Fibroblast of lung (primary cell): ENCODE measurements at regions not wholly inside any gene's neighbourhood (a gene's known extent, or its start where the extent isn't known, plus 50 kb on each side); places are given as distances from the start of the nearest gene placed in this dataset.

ENCODE experiments used
- CTCF ChIP-seq, 2 donors: IDR thresholded peaks in 1 of 2; conservative IDR thresholded peaks in 1 of 2; 1 replicate in 1 of 2; 2 replicates in 1 of 2; pipeline ENCODE4 v1.5.1; 2011 to 2012; ENCODE audit warnings: low read length in 2 of 2, control low read depth in 1 of 2, inconsistent platforms in 1 of 2, low read depth in 1 of 2, mild to moderate bottlenecking in 1 of 2
- EZH2 ChIP-seq: IDR thresholded peaks from 2 replicates; pipeline ENCODE4 v1.5.1; 2012; ENCODE audit warnings: low read length, control low read depth, mild to moderate bottlenecking; ENCODE audit errors: missing control alignments

GRCh38 chr11:37451903-37452302 lies 853.9 kb upstream of the RAG2 start:
- TF ChIP-seq CTCF (conservative IDR thresholded peaks at IDR 0.05 in 1 of 2, IDR thresholded peaks at IDR 0.05 in 1 of 2; ENCODE audit: low read depth in 1 of 2, low read length in 2 of 2) (no peak), EZH2 (no peak)
